GM12878 (cell line): ENCODE measurements at regions not wholly inside any gene's neighbourhood (a gene's known extent, or its start where the extent isn't known, plus 50 kb on each side); places are given as distances from the start of the nearest gene placed in this dataset.
"Not testable (repeated sequence)": the region's sequence is repeated elsewhere in the genome, so short reads cannot be mapped to it uniquely, and the experiment has no call there.

Experiments
- ATAC-seq: fragments of 200-7000 bp; cut with Tn5 transposase; 3 replicates; pipeline ENCODE4 v1.9.1; 2020; ENCODE audit warnings: mild to moderate bottlenecking, moderate library complexity
- BruUV-seq: library from RNA; stranded (reverse); fragments of 400-500 nt; replicated peaks from 2 replicates; lab custom pipeline; 2021; lab: Mats Ljungman, UMichigan
- CTCF ChIA-PET: fragments of 300-600 bp; sonication (Branson Sonifier 250); formaldehyde crosslinking; extraction: SDS; loops from one replicate; lab custom pipeline; 2021; ENCODE audit warnings: inconsistent platforms; lab: Yijun Ruan, JAX
- POLR2A ChIA-PET: fragments of 350-600 bp; formaldehyde crosslinking; extraction: SDS; loops from one replicate; lab custom pipeline; 2021; ENCODE audit warnings: inconsistent platforms; lab: Charles Lee
- RAD21 ChIA-PET: fragments of 300-600 bp; sonication (Branson Sonifier 250); formaldehyde crosslinking; loops from one replicate; lab custom pipeline; 2023; ENCODE audit warnings: antibody characterized with exemption; ENCODE audit not compliant: unreplicated experiment; lab: Charles Lee
- SMC1A ChIA-PET: fragments of 300-600 bp; sonication (Branson Sonifier 250); formaldehyde crosslinking; loops from one replicate; lab custom pipeline; 2023; ENCODE audit not compliant: unreplicated experiment, uncharacterized antibody; lab: Charles Lee
- DNase-seq: peaks from one replicate; pipeline ENCODE4 v3.0.0-alpha.2; 2011; ENCODE audit warnings: low read depth, low spot score
- FAIRE-seq: peaks from 3 replicates; lab custom pipeline; 2011; peaks lifted over from hg19 to GRCh38; lab: Jason Lieb, UNC
- H2AFZ ChIP-seq: 2 replicates; pipeline ENCODE4 v1.6.0; 2011; ENCODE audit warnings: low read depth, low read length, control low read depth; ENCODE audit not compliant: control insufficient read depth
- H3K27ac ChIP-seq: 2 replicates; pipeline ENCODE4 v1.5.1; 2011; ENCODE audit warnings: control low read depth; ENCODE audit not compliant: control insufficient read depth, insufficient read depth
- H3K27me3 ChIP-seq, 2 experiments: replicated peaks in 1 of 2; 2 replicates each; pipeline versions ENCODE4 v1.6.0 to v1.6.1; 2011; ENCODE audit warnings: low read length in 1 of 2; ENCODE audit not compliant: control insufficient read depth in 2 of 2, insufficient read depth in 2 of 2
- H3K36me3 ChIP-seq, 2 experiments: 2 replicates each; pipeline ENCODE4 v1.5.1; 2011; ENCODE audit warnings: low read length in 1 of 2; ENCODE audit not compliant: control insufficient read depth in 2 of 2, insufficient read depth in 2 of 2
- H3K4me1 ChIP-seq: 2 replicates; pipeline ENCODE4 v1.6.1; 2011; ENCODE audit warnings: mild to moderate bottlenecking, low read length, moderate library complexity, mixed read lengths; ENCODE audit not compliant: control insufficient read depth, insufficient read depth
- H3K4me2 ChIP-seq: 2 replicates; pipeline ENCODE4 v1.6.0; 2011; ENCODE audit warnings: control low read depth; ENCODE audit not compliant: control insufficient read depth, insufficient read depth
- H3K4me3 ChIP-seq: fragments of 200-600 bp; sonication (generic); 2 replicates; pipeline ENCODE4 v1.5.1; 2016
- H3K79me2 ChIP-seq: 2 replicates; pipeline ENCODE4 v1.6.0; 2011; ENCODE audit warnings: low read length; ENCODE audit not compliant: control insufficient read depth, insufficient read depth
- H3K9ac ChIP-seq: 2 replicates; pipeline ENCODE4 v1.8.0; 2011; ENCODE audit warnings: low read length, control low read depth, mixed read lengths; ENCODE audit not compliant: control insufficient read depth, insufficient read depth
- H3K9me3 ChIP-seq: replicated peaks from 3 replicates; pipeline ENCODE4 v1.5.1; 2011; ENCODE audit warnings: mild to moderate bottlenecking, low read length; ENCODE audit not compliant: control insufficient read depth, insufficient read depth
- H4K20me1 ChIP-seq: 2 replicates; pipeline ENCODE4 v1.6.0; 2011; ENCODE audit not compliant: control insufficient read depth, insufficient read depth
- BCL11A ChIP-seq: IDR thresholded peaks from 2 replicates; pipeline ENCODE4 v1.6.1; 2011; ENCODE audit warnings: low read depth, low read length
- CBX3 ChIP-seq: fragments of 200-600 bp; sonication (generic); IDR thresholded peaks from 2 replicates; pipeline ENCODE4 v1.6.1; 2016; ENCODE audit warnings: low read depth, borderline replicate concordance
- RAD51 ChIP-seq: fragments of 450-650 bp; IDR thresholded peaks from 2 replicates; pipeline ENCODE4 v1.6.1; 2016; ENCODE audit warnings: moderate library complexity, mild to moderate bottlenecking, inconsistent platforms
- SRF ChIP-seq, 2 experiments: IDR thresholded peaks; 2 replicates each; pipeline ENCODE4 v1.6.1; 2011; ENCODE audit warnings: low read depth in 2 of 2, low read length in 2 of 2, mild to moderate bottlenecking in 1 of 2, moderate library complexity in 1 of 2
- STAT1 ChIP-seq: fragments of 450-650 bp; conservative IDR thresholded peaks from 2 replicates; pipeline ENCODE4 v1.6.1; 2014; ENCODE audit warnings: antibody characterized with exemption, mild to moderate bottlenecking
- WGBS: methylation state at CpG from one replicate; pipeline ENCODE4 v1.1.6; 2016; ENCODE audit warnings: low lambda C conversion rate; ENCODE audit not compliant: insufficient replicate concordance, insufficient coverage; ENCODE audit errors: missing lambda C conversion rate; 5-methylcytosine and 5-hydroxymethylcytosine counted together
- in situ Hi-C: fragments of 300-500 bp; cut with MboI; formaldehyde crosslinking; loops from 9 replicates; pipeline ENCODE4 v1.14.3; 2018; ENCODE audit warnings: mixed read lengths
- intact Hi-C: fragments of 100-400 bp; cut with micrococcal nuclease; formaldehyde crosslinking; loops from one replicate; pipeline ENCODE4 v1.14.2; 2022; ENCODE audit not compliant: unreplicated experiment

GRCh38 chr16:72578061-72578460 is 406.1 kb upstream of the PMFBP1 start:
- 90% methylated on average over 9 of the region's 9 CpGs for WGBS
- H3K36me3 ChIP-seq, H3K27ac ChIP-seq, POLR2A ChIA-PET, H3K9me3 ChIP-seq, H3K79me2 ChIP-seq, H3K9ac ChIP-seq, H4K20me1 ChIP-seq, ATAC-seq, H3K4me1 ChIP-seq, in situ Hi-C loops, FAIRE-seq, H3K27me3 ChIP-seq, H3K4me3 ChIP-seq, BruUV-seq, H2AFZ ChIP-seq, H3K4me2 ChIP-seq, DNase-seq, intact Hi-C loops: not testable (repeated sequence)
- ChIA-PET CTCF (interaction anchor here (0.6 to 1.2 kb wide), 3 partner anchors 10 to 624 kb away, joined by 3 to 4 read pairs (median 4); no protein-coding TSS in a partner anchor), SMC1A (interaction anchor here (1.1 to 1.5 kb wide), 4 partner anchors 11 to 27 kb away, joined by 3 to 4 read pairs (median 4); no protein-coding TSS in a partner anchor), RAD21 (interaction anchor here (1.4 kb wide), 1 partner anchor 23 kb away, joined by 4 read pairs; no protein-coding TSS in a partner anchor)

GRCh38 chr16:72576189-72576588 is 404.2 kb upstream of the PMFBP1 start:
- Histone ChIP-seq H3K9ac (no peak overlapping the region), H3K27me3 (no peaks in the 10 kb centered on the region), H3K4me1 (no peaks in the 10 kb centered on the region), H4K20me1 (no peaks in the 10 kb centered on the region), H3K4me2 (no peak overlapping the region), H3K79me2 (no peaks in the 10 kb centered on the region), H3K36me3 (no peaks in the 10 kb centered on the region), H2AFZ (no peak overlapping the region), H3K9me3 (no peaks in the 10 kb centered on the region; the same call in 2 of the 3 replicates), H3K4me3 (no peak overlapping the region), H3K27ac (no peak overlapping the region)
- intact Hi-C loops (no loop called here), in situ Hi-C loops (no loop called here)
- TF ChIP-seq STAT1 (no peak), RAD51 (no peak), SRF (IDR thresholded peaks at IDR 0.05; ENCODE audit: low read depth in 2 of 2, low read length in 2 of 2) (no peak), BCL11A (no peak), CBX3 (no peak)
- CTCF ChIA-PET: no interaction called here
- DNase-seq (no peak), FAIRE-seq (no peak), ATAC-seq (peak; percentile 31; the same call in 1 of the 3 replicates)
- SMC1A ChIA-PET: no interaction called here
- POLR2A ChIA-PET: no interaction called here
- BruUV-seq: no TSS peak
- 80% methylated on average over 3 of the region's 3 CpGs for WGBS
- RAD21 ChIA-PET: no interaction called here
